GM06990 (cell line): ENCODE measurements at regions not wholly inside any gene's neighbourhood (a gene's known extent, or its start where the extent isn't known, plus 50 kb on each side); places are given as distances from the start of the nearest gene placed in this dataset.

Experiments
- DNase-seq: peaks from one replicate; pipeline ENCODE4 v3.0.0-alpha.2; 2011; ENCODE audit not compliant: insufficient read length; ENCODE audit errors: extremely low read depth
- H3K27me3 ChIP-seq: replicated peaks from 2 replicates; pipeline ENCODE4 v1.6.0; 2011; ENCODE audit warnings: low read length; ENCODE audit not compliant: control insufficient read depth, insufficient read depth
- H3K36me3 ChIP-seq: 2 replicates; pipeline ENCODE4 v1.5.1; 2011; ENCODE audit warnings: low read length; ENCODE audit not compliant: control insufficient read depth, insufficient read depth
- H3K4me3 ChIP-seq: replicated peaks from 2 replicates; pipeline ENCODE4 v1.5.1; 2011; ENCODE audit warnings: low read depth, mild to moderate bottlenecking, control low read depth, low read length
- TF ChIP-seq, protein P1 (sequence below): IDR thresholded peaks from 2 replicates; pipeline ENCODE4 v1.5.1; 2011; ENCODE audit warnings: low read length, control low read depth, mild to moderate bottlenecking, inconsistent platforms; ENCODE audit not compliant: insufficient read depth, poor library complexity, severe bottlenecking

DNA sequence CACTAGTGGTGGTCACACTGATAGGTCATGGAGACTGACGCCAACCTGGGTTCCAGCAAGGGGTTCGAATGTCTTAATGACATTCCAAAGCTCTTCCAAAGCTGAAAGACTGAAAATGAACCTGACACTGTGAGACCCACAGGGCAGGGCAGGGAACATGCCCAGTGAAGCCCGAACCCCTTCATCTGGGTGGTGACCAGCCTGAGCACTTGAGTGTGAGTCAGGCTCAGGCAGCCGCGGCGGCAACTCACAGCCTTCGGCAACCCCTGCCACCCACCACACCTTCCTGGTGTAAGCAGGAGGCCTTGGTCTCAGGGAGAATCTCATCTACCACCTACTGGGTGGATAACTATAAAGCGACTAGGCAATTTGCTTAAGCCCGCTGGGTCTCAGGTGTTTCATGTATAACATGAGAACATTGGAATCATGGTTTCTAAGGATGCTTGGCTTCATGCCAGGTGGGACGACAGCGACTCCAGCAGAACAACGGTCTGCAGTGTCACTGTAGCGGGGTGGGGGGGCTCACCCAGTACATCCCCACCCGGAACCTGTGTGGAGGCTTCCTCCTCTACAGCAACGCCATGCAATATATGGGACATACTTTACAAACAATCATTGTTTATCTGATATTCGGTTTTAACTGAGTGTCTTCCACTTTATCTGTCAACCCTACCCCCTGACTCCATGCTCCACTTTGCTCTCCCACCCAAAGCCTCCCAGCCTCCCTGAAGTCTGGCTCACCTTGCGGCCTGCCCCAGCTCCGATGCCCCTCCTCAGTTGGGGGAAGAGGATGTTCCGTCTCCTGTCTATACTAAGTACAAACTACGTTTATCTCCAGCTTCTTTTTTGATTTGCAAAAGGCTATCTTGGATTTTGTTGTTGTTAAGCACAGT is 125.0 kb upstream of the MEF2A start:
- TF ChIP-seq, protein P1, sequence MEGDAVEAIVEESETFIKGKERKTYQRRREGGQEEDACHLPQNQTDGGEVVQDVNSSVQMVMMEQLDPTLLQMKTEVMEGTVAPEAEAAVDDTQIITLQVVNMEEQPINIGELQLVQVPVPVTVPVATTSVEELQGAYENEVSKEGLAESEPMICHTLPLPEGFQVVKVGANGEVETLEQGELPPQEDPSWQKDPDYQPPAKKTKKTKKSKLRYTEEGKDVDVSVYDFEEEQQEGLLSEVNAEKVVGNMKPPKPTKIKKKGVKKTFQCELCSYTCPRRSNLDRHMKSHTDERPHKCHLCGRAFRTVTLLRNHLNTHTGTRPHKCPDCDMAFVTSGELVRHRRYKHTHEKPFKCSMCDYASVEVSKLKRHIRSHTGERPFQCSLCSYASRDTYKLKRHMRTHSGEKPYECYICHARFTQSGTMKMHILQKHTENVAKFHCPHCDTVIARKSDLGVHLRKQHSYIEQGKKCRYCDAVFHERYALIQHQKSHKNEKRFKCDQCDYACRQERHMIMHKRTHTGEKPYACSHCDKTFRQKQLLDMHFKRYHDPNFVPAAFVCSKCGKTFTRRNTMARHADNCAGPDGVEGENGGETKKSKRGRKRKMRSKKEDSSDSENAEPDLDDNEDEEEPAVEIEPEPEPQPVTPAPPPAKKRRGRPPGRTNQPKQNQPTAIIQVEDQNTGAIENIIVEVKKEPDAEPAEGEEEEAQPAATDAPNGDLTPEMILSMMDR: no peak
- no peak overlapping the region for H3K4me3 ChIP-seq

DNA sequence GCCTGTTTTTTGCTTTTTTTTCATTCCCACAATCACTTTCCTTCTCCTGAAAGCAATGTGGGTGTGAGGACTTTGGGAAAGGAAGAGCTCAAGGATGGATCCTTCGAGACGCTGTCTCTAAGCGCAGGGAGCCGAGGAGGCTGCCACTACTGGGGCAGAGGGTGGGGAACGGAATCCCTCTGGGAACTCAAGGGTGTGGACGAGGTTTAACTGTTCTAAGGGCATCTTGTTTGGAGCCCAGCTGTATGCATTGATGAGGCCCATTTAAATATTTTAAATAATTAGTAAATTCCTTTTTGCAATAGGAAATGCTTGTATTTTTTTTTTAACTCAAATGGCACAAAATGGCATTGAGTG is 124.4 kb upstream of the MEF2A start:
- TF ChIP-seq, protein P1: no peak
- no peaks in the 10 kb centered on the region; the same call in 1 of the 2 replicates for H3K27me3 ChIP-seq
- H3K36me3 ChIP-seq: no peaks in the 10 kb centered on the region
- DNase-seq: no peak
- no peak overlapping the region for H3K4me3 ChIP-seq

More for the DNA sequence above, 125.0 kb upstream of the MEF2A start:
- Histone ChIP-seq H3K36me3 (no peaks in the 10 kb centered on the region), H3K27me3 (no peaks in the 10 kb centered on the region; the same call in 1 of the 2 replicates)
- no peak for DNase-seq

DNA sequence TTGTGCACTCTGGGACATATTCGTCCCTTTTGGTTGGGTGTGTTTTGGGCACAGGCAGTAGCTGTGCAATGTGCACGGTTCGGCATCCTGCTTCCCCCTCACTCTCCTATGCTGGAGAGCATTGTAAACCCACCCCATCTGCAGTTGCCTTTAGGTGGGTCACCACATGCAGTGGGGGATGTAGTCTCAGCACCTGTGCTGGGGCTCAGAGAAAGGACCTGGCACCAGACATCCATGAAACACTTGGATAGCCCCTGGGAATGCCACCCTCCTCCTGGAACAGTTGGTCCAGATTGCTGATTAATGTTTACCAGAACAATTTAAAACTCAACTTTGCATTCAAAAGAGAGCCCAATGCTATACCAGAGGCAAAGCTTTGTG is 123.9 kb upstream of the MEF2A start:
- no peak for DNase-seq
- no peaks in the 10 kb centered on the region; the same call in 1 of the 2 replicates for H3K27me3 ChIP-seq
- TF ChIP-seq, protein P1: no peak
- H3K4me3 ChIP-seq: no peak overlapping the region
- no peaks in the 10 kb centered on the region for H3K36me3 ChIP-seq

DNA sequence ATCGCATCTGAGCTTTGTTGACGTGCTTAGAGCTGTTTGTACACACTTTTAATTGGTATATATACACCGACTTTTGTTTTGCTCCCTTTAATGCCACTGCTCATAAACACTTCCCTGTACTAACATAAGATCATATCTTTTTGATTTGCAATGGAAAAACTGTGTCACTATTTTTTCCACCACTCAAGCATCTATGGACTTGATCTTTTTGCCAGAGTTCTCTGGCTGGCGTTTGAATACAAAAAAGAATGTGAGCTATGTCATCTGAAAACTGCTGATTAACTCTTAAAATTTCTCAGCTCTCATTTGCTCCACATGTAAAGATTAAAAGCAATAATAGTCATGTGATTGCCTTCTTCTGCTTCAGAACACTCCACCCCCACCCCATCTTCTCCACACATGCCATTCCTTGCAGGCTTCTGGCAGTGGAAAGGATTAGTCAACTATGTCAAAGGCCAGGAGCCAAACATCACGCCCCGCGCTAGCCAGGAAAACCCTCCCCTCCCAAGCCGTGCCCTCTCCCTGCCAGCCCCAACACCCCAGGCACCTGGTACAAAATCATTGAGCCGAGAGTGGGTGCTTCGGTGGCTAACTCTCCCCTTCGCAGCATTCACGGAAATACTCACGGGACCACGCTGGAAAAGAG is 123.4 kb upstream of the MEF2A start:
- Histone ChIP-seq H3K27me3 (no peaks in the 10 kb centered on the region; the same call in 1 of the 2 replicates), H3K36me3 (no peaks in the 10 kb centered on the region), H3K4me3 (no peak overlapping the region)
- TF ChIP-seq, protein P1: no peak
- DNase-seq: no peak

DNA sequence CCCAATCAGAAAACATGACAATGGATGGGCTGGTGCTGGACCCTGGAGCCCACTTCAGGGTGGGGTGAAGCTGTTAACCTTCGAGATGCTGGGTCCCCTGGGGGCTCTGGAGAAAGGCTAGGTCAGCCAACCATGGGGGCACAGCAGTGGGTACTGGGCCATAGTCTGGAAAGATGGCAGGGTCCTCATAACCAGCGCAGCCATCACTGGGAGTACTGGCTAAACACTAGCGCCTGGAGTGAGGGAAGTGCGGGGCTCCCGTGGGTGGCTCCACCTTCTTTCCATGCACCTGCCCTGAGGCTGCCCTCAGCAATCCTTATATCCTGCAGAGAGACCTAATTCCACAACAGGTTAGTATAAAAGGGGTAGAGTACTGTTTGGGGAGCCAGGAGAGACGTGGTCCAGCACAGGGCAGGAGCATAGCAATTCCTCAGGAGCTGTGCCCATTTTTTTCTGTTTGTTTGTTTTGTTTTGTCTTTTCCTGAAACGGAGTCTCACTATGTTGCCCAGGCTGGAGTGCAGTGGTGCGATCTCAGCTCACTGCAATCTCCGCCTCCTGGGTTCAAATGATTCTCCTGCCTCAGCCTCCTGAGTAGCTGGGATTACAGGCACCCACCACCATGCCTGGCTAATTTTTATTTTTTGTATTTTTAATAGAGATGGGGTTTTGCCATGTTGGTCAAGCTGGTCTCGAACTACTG is 122.6 kb upstream of the MEF2A start:
- Histone ChIP-seq H3K27me3 (no peaks in the 10 kb centered on the region; the same call in 1 of the 2 replicates), H3K36me3 (no peaks in the 10 kb centered on the region), H3K4me3 (no peak overlapping the region)
- no peak for DNase-seq
- TF ChIP-seq, protein P1: no peak
